Stomach (tissue), 8 donors: ENCODE measurements at regions not wholly inside any gene's neighbourhood (a gene's known extent, or its start where the extent isn't known, plus 50 kb on each side); places are given as distances from the start of the nearest gene placed in this dataset.

ENCODE experiments used
- DNase-seq, 2 donors: peaks; one replicate each; pipeline versions ENCODE4 v3.0.0 to v3.0.0-alpha.2; 2013 to 2019
- H3K27ac ChIP-seq, 5 donors: fragments of 200-600 bp in 4 of 5; sonication (generic) in 4 of 5; one replicate each; pipeline ENCODE4 v1.5.1; 2013 to 2019; ENCODE audit warnings: mild to moderate bottlenecking in 1 of 5, moderate library complexity in 1 of 5
- H3K27me3 ChIP-seq, 3 donors: fragments of 200-600 bp; sonication (generic); one replicate each; pipeline ENCODE4 v1.5.1; 2017 to 2019; ENCODE audit warnings: mixed run types in 1 of 3
- H3K36me3 ChIP-seq, 4 donors: fragments of 200-600 bp; sonication (generic); 1 replicate in 3 of 4; 2 replicates in 1 of 4; pipeline ENCODE4 v1.5.1; 2016 to 2019
- H3K4me1 ChIP-seq, 4 donors: fragments of 200-600 bp; sonication (generic); one replicate each; pipeline ENCODE4 v1.5.1; 2016 to 2019
- H3K4me3 ChIP-seq, 4 donors: fragments of 200-600 bp; sonication (generic) in 3 of 4; one replicate each; pipeline ENCODE4 v1.5.1; 2016 to 2019; ENCODE audit warnings: mild to moderate bottlenecking in 1 of 4
- H3K9me3 ChIP-seq, 4 donors: fragments of 200-600 bp; sonication (generic); one replicate each; pipeline ENCODE4 v1.5.1; 2016 to 2019
- CTCF ChIP-seq, 7 experiments: fragments of 450-650 bp in 4 of 7; fragments of 200-600 bp in 3 of 7; sonication (generic) in 3 of 7; IDR thresholded peaks; one replicate each; pipeline ENCODE4 v1.5.1; 2016 to 2019; ENCODE audit warnings: antibody characterized with exemption in 7 of 7, control low read depth in 2 of 7, mild to moderate bottlenecking in 1 of 7
- EP300 ChIP-seq: sonication (generic); formaldehyde crosslinking; IDR thresholded peaks from one replicate; pipeline ENCODE4 v1.6.1; 2017; ENCODE audit warnings: antibody characterized with exemption
- POLR2A ChIP-seq, 4 donors: fragments of 450-650 bp; IDR thresholded peaks; one replicate each; pipeline ENCODE4 v1.6.1; 2016; ENCODE audit warnings: antibody characterized with exemption in 4 of 4, control low read depth in 2 of 4, mild to moderate bottlenecking in 1 of 4, moderate library complexity in 1 of 4
- POLR2AphosphoS5 ChIP-seq, 3 donors: sonication (generic); formaldehyde crosslinking; IDR thresholded peaks; one replicate each; pipeline ENCODE4 v1.6.1; 2016; ENCODE audit warnings: antibody characterized with exemption in 3 of 3
- WGBS, 5 donors: extraction: QIAGEN DNeasy Blood & Tissue Kit in 3 of 5; methylation state at CpG; one replicate each; pipeline versions ENCODE4 v1.1.5 to v1.1.7; 2013 to 2018; 5-methylcytosine and 5-hydroxymethylcytosine counted together
- intact Hi-C: fragments of 100-400 bp; cut with DNase I; formaldehyde crosslinking; loops from one replicate; pipeline ENCODE4 v1.15.1; 2023; ENCODE audit warnings: low total_unique reads
- donor health status: healthy with polysubstance abuse.
- donor health status: Bipolar disorder and iron deficiency.
- donor health status: healthy.

- Histone ChIP-seq H3K27me3 (no peaks in the 10 kb centered on the region), H3K4me3 (no peak overlapping the region), H3K9me3 (no peaks in the 10 kb centered on the region), H3K4me1 (peaks cover 0 to 20% (median 0%) of the 10 kb centered on the region in 4 donors), H3K27ac (no peak overlapping the region), H3K36me3 (no peaks in the 10 kb centered on the region)
- WGBS, 5 donors: 68 to 79% (median 72%) methylated on average over 11 of the region's 11 CpGs
- TF ChIP-seq POLR2AphosphoS5 (IDR thresholded peaks at IDR 0.05): no peak
- TF ChIP-seq POLR2A (IDR thresholded peaks at IDR 0.05): no peak
- no peak for TF ChIP-seq CTCF (IDR thresholded peaks at IDR 0.05)
- no peak for TF ChIP-seq EP300
- no peak for DNase-seq
- intact Hi-C loops: no loop called here
Observed at GRCh38 chr10:113350311-113351040, 202.4 kb upstream of the HABP2 start.

GRCh38 chr10:113354711-113355110 is 198.1 kb upstream of the HABP2 start:
- no peak overlapping the region for H3K4me3 ChIP-seq
- H3K4me1 ChIP-seq: peaks cover 0 to 10% (median 0%) of the 10 kb centered on the region in 4 donors
- 75 to 84% (median 79%) methylated on average over 3 of the region's 3 CpGs for WGBS, 5 donors
- no peaks in the 10 kb centered on the region for H3K27me3 ChIP-seq
- no peaks in the 10 kb centered on the region for H3K9me3 ChIP-seq
- no peak overlapping the region for H3K27ac ChIP-seq
- no peak for TF ChIP-seq POLR2AphosphoS5 (IDR thresholded peaks at IDR 0.05)
- no peak for TF ChIP-seq EP300
- TF ChIP-seq CTCF (IDR thresholded peaks at IDR 0.05): no peak
- TF ChIP-seq POLR2A (IDR thresholded peaks at IDR 0.05): no peak
- intact Hi-C loops: no loop called here
- H3K36me3 ChIP-seq: no peaks in the 10 kb centered on the region
- DNase-seq: peak in 1 of 2 donors; percentile 48

- Histone ChIP-seq H3K36me3 (no peaks in the 10 kb centered on the region), H3K4me3 (no peak overlapping the region), H3K27me3 (no peaks in the 10 kb centered on the region), H3K4me1 (peaks cover 0 to 17% (median 0%) of the 10 kb centered on the region in 4 donors), H3K27ac (peak overlapping the region in 1 of 5 donors; percentile 29), H3K9me3 (no peaks in the 10 kb centered on the region)
- DNase-seq: no peak
- TF ChIP-seq POLR2AphosphoS5 (IDR thresholded peaks at IDR 0.05) (peak in 1 of 3 donors; percentile 22), POLR2A (IDR thresholded peaks at IDR 0.05) (no peak)
- 56 to 79% (median 71%) methylated on average over 5 of the region's 5 CpGs for WGBS, 5 donors
- intact Hi-C loops: no loop called here
Observed at GRCh38 chr10:113356794-113357680, 195.8 kb upstream of the HABP2 start.

- Histone ChIP-seq H3K27me3 (no peaks in the 10 kb centered on the region), H3K36me3 (no peaks in the 10 kb centered on the region), H3K9me3 (no peaks in the 10 kb centered on the region), H3K4me1 (peaks cover 0 to 24% (median 2%) of the 10 kb centered on the region in 4 donors), H3K27ac (no peak overlapping the region), H3K4me3 (no peak overlapping the region)
- 88 to 94% (median 91%) methylated on average over 18 of the region's 18 CpGs for WGBS, 5 donors
- TF ChIP-seq CTCF (IDR thresholded peaks at IDR 0.05): no peak
- no peak for TF ChIP-seq POLR2AphosphoS5 (IDR thresholded peaks at IDR 0.05)
- TF ChIP-seq EP300: no peak
- TF ChIP-seq POLR2A (IDR thresholded peaks at IDR 0.05): no peak
- no peak for DNase-seq
- intact Hi-C loops: no loop called here
Observed at GRCh38 chr10:113357681-113358300, 195.1 kb upstream of the HABP2 start.
